GM10266 (cell line): ENCODE measurements at regions not wholly inside any gene's neighbourhood (a gene's known extent, or its start where the extent isn't known, plus 50 kb on each side); places are given as distances from the start of the nearest gene placed in this dataset.

ENCODE experiments used
- DNase-seq: peaks from one replicate; pipeline ENCODE4 v3.0.0; 2012; ENCODE audit errors: extremely low spot score
- CTCF ChIP-seq: IDR thresholded peaks from 2 replicates; pipeline ENCODE4 v1.5.1; 2012; ENCODE audit warnings: mild to moderate bottlenecking, low read depth; ENCODE audit not compliant: control insufficient read depth, insufficient read depth; ENCODE audit errors: missing control alignments

DNA sequence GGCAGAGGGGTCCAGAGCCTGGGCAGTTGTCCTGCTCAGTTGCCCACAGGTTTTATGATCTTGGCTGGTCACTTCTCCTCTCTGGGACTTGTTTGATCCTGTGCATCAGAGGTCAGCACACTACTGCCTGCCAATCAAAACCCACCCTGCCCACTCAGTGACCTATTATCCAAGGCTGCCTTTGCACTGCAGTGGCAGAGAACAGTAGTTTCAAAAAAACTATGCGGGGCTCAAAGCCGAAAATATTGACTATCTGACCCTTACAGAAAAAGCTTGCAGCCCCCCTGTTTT lies 218.2 kb downstream of the CYP26B1 start:
- TF ChIP-seq CTCF = no peak
- DNase-seq = no peak

DNA sequence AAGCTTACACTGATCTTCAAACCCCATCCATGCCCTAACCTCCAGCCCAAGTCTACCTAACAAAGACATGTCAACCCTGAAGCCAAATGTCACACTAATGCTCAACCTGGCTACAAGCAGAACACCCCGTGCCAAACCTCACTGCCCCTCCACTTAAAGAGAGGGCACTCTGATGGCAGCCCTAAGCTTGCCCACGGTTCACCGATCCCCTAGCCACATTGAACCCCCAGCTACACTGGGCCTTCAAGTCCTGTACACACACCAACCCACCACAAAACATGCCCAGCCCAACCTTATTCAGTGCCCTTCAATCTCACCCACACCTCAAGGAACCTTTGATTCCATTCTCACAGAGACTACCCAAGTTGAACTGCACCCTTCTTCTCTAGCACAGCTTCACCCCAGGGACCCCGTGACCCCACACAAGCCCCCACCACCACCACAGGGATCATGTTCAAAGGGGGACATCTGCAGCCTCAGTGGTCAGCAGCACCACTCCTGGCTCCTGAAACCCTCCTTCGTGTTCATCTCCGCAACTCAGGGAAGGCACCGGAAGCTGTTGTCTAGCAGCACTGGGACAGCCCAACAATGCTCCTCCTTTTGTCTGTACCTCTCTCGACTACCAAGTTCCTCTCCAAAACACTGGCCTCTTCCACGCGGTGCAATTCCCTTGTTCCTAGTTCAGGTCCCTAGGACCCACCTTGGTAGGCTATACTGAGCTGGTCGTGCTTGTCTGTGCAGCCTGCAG lies 218.8 kb downstream of the CYP26B1 start:
- no peak for TF ChIP-seq CTCF
- no peak for DNase-seq

DNA sequence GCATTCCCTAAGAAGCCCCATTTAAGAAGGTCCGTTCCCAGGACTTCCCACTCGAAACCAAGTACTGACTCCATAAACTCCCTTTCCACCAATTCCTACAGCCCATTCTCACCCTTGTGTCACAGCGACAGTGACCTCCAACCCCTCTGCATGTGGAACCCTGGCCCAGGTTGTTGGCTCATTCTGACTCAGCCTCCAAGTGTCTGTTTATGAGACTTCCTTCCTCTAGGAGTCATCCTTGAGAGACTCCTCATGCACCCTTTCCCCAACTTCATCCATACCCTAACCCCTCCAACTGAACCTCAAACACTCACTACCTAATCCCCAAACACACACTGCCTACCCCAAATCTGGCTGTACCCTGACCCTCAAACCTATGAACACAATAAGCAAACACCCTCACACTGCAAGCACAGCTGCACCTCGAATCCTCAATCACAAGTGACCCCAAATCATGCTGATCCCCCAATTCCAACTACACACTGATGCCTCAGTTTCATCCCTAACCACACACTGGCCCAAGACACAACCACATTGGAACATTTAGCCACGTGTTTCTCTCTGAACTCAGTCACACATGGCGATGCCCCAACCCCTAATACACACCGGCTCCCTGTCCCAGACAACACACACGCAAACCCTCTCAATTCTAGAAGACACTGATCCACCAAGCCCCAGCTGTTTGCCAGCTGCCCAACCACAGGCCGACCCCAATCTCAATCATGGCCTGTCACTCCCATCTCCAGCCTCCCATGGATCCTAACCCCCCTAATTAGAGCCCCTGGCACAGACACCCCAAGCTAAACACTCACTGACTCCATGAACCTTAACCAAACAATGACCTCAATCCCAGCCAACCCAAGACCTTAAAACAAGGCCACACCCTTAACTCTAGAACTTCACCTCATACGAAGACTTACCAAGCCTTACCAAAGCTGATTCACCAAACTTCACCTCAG lies 219.6 kb downstream of the CYP26B1 start:
- no peak for DNase-seq
- TF ChIP-seq CTCF = no peak

GRCh38 chr2:71926876-71927756 lies 220.5 kb downstream of the CYP26B1 start:
- no peak for DNase-seq
- TF ChIP-seq CTCF = no peak

GRCh38 chr2:71926089-71926447 lies 221.6 kb downstream of the CYP26B1 start:
- TF ChIP-seq CTCF = no peak
- no peak for DNase-seq

GRCh38 chr2:71925268-71926088 lies 222.2 kb downstream of the CYP26B1 start:
- TF ChIP-seq CTCF = no peak
- no peak for DNase-seq
